Peyer's patch (tissue), 4 donors: ENCODE measurements at regions not wholly inside any gene's neighbourhood (a gene's known extent, or its start where the extent isn't known, plus 50 kb on each side); places are given as distances from the start of the nearest gene placed in this dataset.

ENCODE experiments used
- POLR2A ChIP-seq, 2 donors: fragments of 450-650 bp; IDR thresholded peaks; one replicate each; pipeline ENCODE4 v1.5.1; 2017; ENCODE audit warnings: antibody characterized with exemption in 2 of 2, mild to moderate bottlenecking in 2 of 2, moderate library complexity in 2 of 2
- TF ChIP-seq, protein P1 (sequence below), 6 experiments: fragments of 450-650 bp in 4 of 6; fragments of 200-600 bp in 2 of 6; sonication (generic) in 1 of 6; IDR thresholded peaks; one replicate each; pipeline ENCODE4 v1.5.1; 2017 to 2019; ENCODE audit warnings: antibody characterized with exemption in 6 of 6, mild to moderate bottlenecking in 3 of 6, moderate library complexity in 1 of 6

DNA sequence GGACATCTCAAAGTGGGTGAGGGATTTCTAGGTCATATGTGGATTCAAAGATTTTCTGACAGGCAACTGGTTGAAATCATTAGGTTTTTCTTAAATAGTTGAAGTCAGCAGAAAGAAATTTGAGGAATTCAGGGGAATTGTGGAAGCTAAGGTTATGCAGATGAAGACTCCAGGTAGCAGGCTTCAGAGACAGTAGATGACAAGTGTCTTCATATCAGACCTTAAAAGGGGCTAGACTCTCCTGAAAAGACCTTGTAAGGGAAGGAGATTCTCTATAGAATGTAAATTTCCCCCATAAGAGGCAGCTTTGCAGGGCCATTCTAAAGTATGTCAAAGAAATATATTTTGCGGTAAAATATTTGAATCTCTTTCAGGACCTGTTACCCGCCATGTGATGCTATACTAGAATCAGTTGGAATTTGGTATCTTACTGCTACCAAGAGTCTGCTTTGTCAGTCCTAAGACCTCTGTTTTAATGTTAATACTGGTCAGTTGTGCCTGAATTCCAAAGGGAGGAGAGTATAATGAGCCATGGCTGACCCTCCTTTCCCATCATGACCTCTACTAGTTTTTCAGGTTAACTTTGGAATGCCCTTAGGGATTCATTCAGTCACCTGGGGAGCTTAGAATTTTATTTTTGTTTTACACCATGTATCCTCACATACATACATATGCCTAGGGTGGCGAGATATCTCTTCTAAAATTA lies 1115.5 kb upstream of the SLC10A2 start:
- TF ChIP-seq, protein P1, sequence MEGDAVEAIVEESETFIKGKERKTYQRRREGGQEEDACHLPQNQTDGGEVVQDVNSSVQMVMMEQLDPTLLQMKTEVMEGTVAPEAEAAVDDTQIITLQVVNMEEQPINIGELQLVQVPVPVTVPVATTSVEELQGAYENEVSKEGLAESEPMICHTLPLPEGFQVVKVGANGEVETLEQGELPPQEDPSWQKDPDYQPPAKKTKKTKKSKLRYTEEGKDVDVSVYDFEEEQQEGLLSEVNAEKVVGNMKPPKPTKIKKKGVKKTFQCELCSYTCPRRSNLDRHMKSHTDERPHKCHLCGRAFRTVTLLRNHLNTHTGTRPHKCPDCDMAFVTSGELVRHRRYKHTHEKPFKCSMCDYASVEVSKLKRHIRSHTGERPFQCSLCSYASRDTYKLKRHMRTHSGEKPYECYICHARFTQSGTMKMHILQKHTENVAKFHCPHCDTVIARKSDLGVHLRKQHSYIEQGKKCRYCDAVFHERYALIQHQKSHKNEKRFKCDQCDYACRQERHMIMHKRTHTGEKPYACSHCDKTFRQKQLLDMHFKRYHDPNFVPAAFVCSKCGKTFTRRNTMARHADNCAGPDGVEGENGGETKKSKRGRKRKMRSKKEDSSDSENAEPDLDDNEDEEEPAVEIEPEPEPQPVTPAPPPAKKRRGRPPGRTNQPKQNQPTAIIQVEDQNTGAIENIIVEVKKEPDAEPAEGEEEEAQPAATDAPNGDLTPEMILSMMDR (IDR thresholded peaks at IDR 0.05), result no peak
- TF ChIP-seq POLR2A (IDR thresholded peaks at IDR 0.05), result no peak
